Neural cell (in vitro differentiated cells): ENCODE measurements at regions not wholly inside any gene's neighbourhood (a gene's known extent, or its start where the extent isn't known, plus 50 kb on each side); places are given as distances from the start of the nearest gene placed in this dataset.

ENCODE experiments used
- CTCF ChIP-seq: fragments of 450-650 bp; IDR thresholded peaks from 2 replicates; pipeline ENCODE4 v1.5.1; 2014; ENCODE audit warnings: antibody characterized with exemption, mild to moderate bottlenecking, moderate library complexity; ENCODE audit not compliant: poor library complexity, severe bottlenecking
- POLR2AphosphoS5 ChIP-seq: IDR thresholded peaks from 2 replicates; pipeline ENCODE4 v1.6.1; 2012
- RAD21 ChIP-seq: fragments of 450-650 bp; conservative IDR thresholded peaks from 2 replicates; pipeline ENCODE4 v1.6.1; 2014; ENCODE audit warnings: antibody characterized with exemption, mild to moderate bottlenecking, moderate library complexity
- TAF1 ChIP-seq: IDR thresholded peaks from 2 replicates; pipeline ENCODE4 v1.6.1; 2012; ENCODE audit warnings: low read depth

GRCh38 chr5:106956187-106956586, 714.5 kb downstream of the EFNA5 start:
- TF ChIP-seq CTCF (no peak), POLR2AphosphoS5 (no peak), RAD21 (no peak), TAF1 (no peak)
